Anterior cingulate cortex (tissue), 58 donors: ENCODE measurements at regions not wholly inside any gene's neighbourhood (a gene's known extent, or its start where the extent isn't known, plus 50 kb on each side); places are given as distances from the start of the nearest gene placed in this dataset.

Experiments used
- DNase-seq, 58 donors: peaks; one replicate each; lab custom pipeline; 2025; lab: John Stamatoyannopoulos, UW

DNA sequence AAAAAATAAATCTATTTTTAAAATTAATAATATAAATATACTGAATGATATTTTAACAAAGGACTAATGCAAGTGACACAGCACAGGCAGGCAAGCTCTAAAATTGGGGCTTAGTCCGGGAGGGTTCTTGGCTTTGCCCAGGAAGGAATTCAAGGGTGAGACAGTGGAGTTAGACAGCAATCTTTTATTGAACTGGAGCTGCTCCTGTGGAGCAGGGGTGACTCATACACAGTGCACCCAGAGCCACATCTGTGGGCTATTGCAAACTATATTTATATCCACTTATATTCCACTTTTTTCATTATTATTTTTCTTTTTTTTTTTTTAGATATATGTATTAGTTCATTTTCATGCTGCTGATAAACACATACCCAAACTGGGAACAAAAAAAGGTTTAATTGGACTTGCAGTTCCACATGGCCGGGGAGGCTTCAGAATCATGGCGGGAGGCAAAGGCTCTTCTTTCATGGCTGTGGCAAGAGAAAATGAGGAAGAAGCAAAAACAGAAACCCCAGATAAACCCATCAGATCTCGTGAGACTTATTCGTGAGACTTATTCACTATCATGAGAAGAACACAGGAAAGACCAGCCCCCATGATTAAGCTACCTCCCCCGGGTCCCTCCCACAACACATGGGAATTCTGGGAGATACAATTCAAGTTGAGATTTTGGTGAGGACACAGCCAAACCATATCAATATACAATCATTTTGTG, 437.1 kb downstream of the BCL11A start:
- no peak for DNase-seq

DNA sequence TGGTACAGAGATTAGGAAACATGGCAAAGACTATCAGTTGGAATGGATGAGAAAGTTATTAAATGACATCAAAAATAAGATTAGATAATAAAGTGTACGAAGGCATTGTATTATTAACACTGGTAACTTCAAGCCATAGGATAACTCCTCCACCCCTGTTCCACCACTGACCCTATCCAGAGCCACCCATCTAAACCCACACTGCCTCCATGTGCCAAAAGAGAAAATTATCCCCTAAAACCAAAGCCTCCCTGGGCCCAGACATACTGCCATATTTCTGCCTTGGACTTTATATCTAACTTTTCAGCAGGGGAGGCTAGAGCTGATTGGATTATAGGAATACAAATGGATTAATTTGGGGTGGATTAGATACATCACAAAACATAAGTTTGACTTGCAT, 443.7 kb downstream of the BCL11A start:
- no peak for DNase-seq

- no peak for DNase-seq
Measured at GRCh38 chr2:60106836-60107529, 446.5 kb downstream of the BCL11A start.

DNA sequence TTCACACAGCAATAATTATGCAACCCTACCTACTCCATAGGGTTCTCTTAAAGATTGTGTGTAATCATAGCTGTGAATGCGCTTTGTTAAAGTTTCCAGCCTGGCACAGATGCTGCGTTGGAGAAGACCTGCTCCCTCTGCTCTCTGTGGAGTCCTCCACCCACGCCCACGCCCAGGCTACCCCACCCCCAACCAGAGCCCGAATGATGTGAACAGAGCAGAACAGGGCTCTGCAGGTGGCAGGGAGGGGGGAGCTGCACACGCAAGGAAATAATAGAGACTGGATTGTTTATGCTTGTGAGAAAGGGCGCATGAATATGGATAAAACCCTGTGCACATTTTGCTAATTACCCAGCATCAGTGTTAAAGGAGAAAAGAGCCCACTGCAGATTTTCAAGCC, 447.5 kb downstream of the BCL11A start:
- DNase-seq = peak in 6 of 58 donors; percentile 4 to 31 (median 16)

DNA sequence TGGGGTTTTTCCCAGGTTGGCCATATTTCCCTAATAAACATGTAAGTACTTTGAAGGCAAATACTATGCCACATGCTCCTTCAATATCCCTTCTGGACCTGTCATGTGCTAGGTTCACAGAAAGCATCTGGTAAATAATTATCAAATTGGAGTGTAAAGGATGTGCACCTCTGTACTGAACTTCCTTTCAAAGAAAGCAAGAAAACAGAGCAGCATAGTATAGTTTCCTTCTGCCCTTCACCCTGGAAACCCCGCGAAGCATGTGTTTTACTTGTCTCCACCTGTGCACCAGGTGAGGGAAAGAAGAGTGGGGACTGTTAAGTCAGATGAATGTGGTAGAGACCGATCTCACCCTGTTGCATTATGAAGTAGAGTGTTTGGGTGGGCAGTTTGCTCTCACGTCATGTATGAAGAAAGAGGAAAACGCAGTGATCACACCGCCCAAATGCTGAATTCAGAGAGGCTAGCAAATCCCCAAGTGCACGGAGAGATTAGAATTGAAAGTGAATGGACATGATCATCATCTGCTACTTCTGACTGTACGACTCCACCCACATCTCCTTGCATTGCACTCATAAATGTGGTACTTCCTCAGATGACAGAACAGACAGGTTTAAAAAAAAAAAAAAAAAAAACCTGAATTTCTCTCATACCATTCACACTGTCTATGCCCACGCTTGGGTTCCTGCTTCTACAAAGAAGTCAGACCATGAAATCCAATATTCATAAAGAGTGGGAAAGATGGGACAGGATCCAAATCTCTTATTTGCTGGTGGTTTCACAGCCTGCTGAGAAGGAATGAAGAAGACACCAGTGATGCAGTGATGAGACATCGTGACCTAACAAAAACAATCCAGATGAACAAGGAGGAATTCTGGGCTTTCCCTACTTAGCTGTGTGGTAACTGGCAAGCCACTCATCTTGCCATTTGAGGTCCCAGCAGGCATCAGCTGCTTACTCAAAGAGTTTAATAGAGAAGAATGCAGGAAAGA, 448.6 kb downstream of the BCL11A start:
- peak in 5 of 58 donors; percentile 7 to 34 (median 15) for DNase-seq

DNA sequence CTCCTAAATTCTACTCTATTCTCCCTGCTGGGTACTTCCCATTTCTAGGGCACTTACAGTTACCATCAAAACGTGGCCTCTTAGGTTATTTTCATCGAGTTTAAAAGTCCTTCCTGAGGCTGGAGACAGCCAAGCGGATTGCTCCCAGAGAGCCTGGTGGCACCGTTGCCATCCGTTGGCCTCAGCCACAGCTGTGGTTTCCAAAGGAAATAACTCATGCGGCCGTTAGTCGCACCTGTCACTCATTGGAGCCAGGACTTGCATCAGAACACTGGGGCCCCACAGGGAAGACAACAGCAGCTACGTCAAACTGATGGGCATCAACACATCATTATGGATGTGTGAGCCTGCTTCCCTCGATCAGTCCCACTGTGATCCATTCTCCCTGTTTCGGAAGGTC, 453.4 kb downstream of the BCL11A start:
- no peak for DNase-seq

DNA sequence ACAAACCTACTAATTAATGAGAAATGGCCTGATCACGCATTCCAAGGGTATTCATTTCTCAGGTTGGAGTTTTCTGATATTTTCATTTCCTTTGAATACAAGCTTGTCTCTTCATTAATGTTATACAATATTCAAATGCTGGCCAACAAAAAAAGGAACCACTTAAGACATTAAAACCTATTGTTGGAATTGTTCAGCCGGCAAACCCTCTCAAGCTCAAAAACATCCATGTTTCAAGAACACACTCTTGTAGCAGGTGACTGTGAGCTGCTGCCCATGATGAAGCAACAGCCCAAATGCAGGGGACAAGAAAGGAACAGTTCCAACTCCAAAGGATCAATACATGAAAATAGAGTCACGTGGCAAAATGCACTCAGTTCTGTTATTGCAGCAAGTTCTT, 454.5 kb downstream of the BCL11A start:
- no peak for DNase-seq

- no peak for DNase-seq
Measured at GRCh38 chr2:60097298-60097697, 456.2 kb downstream of the BCL11A start.

DNA sequence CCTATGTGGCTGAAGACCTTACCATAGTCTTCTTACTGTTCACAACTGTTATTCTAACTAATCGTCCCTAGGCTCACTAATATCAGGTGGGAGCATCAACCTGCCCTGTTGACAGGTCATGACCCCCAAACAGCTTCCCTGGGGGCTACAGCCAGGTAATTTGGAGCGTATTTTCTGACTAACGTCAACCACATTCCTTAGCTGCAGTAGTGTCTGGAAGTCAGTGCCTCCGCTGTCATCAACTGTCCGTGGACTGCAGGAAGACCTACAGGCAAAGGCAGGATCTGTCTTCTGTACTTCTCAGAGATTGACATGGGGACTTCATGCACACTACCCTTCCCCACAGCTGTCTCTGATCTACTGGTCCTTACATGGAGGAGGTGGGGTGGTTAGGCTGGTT, 456.9 kb downstream of the BCL11A start:
- DNase-seq = no peak

- DNase-seq = no peak
Measured at GRCh38 chr2:60095903-60096302, 457.6 kb downstream of the BCL11A start.

DNA sequence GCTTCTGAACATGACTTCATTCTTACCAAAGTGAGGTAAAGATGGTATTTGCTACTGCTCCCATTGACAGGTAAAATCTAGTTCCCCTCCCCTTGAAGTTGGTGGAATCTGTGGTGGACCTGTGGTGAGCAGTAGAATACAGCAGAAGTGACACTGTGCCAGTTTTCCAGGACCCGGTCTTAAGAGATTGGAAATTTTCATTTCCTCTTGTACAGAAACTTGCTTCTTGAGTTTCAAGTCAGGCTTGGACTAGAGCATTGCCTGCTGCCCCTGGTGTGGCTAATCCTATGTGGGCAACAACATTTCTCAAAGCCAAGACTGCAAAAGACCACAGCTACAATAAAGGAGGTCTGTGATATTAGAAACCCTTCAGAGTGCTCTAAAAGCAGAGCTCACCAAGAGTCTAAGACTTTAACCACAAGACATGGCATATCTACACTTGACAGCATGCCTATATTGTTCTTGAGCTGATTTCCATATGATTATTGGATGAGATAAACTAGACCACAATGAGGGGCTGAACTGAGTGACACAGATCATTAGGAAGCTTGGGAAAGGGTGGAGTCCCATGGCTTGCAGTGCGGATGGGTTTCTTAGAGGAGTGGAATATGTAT, 458.1 kb downstream of the BCL11A start:
- DNase-seq = no peak

GRCh38 chr2:60094450-60094929, 459.0 kb downstream of the BCL11A start:
- DNase-seq = no peak

DNA sequence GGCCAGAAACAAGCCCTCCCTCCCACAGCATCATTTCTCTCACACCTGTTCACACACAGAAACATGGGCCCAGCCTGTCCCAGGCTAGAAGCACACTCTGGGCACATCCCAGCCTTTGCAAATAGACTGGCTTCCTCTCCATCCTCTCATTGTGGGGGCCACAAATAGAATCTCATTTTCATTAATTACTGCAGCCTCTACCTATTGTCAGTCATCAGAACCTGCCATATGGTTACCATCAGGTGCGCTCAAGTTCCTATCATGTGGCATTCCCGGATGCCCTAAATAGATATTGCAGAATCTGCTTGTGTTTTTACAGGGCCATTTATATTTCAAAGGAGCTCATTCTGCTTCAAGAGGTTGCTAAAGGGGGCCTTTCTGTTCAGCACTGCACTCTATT, 460.7 kb downstream of the BCL11A start:
- DNase-seq = no peak

GRCh38 chr2:60091894-60092293, 461.6 kb downstream of the BCL11A start:
- no peak for DNase-seq

- no peak for DNase-seq
Measured at GRCh38 chr2:60091266-60091665, 462.2 kb downstream of the BCL11A start.

DNA sequence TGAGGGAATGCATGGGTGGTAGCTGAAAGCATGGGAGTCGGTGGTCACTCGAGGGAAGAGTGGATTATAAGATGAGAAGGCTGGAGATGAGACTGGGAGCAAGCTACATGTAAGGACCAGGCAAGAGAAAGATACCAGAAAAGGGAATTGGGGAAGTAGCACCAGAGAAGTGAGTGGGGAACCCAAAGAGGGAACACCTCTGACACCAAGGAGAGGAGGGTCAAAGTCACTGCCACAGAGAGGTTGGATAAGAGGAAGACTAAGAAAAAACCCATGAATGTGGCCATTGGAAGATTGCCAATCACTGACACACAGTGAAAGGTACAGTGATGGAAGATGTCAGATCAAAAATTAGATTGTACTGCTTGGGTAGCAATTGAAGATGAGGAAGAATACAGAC, 473.9 kb downstream of the BCL11A start:
- DNase-seq = no peak

GRCh38 chr2:60075048-60075447, 478.4 kb downstream of the BCL11A start:
- DNase-seq = no peak

GRCh38 chr2:60073201-60073600, 480.3 kb downstream of the BCL11A start:
- DNase-seq = no peak

GRCh38 chr2:60072609-60073008, 480.8 kb downstream of the BCL11A start:
- DNase-seq = no peak

DNA sequence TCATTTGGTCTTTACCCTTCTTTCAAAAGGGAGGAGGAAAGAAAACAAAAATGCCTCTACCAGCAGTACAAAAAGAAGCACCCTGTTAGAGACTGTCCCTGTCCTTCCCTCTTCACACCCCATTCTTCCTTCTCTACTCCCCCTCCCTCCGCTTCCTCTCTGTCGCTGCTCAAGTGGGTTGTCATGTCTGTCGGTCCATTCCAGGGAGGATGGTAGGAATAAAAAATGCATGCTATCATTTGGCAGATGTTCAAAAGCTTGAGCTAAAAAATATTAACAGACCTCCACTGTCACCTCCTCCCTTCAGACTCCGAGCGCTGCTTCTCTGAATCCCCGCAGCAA, 482.0 kb downstream of the BCL11A start:
- no peak for DNase-seq
